Medulla oblongata (tissue), 1 donor: ENCODE measurements at regions not wholly inside any gene's neighbourhood (a gene's known extent, or its start where the extent isn't known, plus 50 kb on each side); places are given as distances from the start of the nearest gene placed in this dataset.
"Not testable (repeated sequence)": the region's sequence is repeated elsewhere in the genome, so short reads cannot be mapped to it uniquely, and the experiment has no call there.

Experiments used
- DNase-seq: peaks from one replicate; pipeline ENCODE4 v3.0.0-alpha.2; 2015; ENCODE audit errors: extremely low spot score

DNA sequence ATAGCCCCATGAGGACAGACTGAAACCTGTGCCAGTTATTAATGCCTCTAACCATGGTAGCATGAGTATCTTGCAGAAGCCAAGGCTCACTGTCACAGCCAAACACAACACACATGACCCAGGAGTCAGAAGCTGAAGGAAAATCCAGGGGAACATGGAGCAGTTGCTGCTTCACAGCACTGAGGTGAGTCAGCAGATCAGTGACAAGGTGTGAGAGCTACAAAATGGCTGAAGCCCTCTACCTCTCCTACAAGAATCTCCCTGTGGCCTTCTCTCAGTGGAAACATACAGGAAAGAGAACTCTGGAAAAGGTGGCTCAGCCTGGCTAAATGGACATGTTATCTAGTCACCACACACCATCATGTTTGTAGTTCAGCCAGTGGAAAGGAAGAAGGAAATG lies 93.5 kb downstream of the NAB1 start:
- DNase-seq = no peak

DNA sequence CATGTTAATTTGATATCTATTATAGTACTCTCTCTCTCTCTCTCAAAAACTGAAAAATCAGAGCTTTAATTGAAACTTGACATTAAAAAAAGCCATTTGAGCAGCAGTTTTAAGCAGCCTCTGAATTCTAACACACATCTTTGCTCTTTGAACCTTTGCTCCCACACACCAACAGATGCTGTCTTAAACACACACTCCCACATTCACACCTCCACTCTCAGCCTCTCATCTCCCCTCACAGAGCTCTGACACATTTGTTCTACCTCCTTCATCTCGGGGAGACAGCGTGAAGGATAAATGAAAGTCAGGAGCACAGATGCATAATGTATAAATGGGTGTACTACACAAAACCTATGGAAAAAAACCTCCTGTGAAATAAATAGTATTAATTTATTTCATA lies 95.2 kb downstream of the NAB1 start:
- DNase-seq = no peak

DNA sequence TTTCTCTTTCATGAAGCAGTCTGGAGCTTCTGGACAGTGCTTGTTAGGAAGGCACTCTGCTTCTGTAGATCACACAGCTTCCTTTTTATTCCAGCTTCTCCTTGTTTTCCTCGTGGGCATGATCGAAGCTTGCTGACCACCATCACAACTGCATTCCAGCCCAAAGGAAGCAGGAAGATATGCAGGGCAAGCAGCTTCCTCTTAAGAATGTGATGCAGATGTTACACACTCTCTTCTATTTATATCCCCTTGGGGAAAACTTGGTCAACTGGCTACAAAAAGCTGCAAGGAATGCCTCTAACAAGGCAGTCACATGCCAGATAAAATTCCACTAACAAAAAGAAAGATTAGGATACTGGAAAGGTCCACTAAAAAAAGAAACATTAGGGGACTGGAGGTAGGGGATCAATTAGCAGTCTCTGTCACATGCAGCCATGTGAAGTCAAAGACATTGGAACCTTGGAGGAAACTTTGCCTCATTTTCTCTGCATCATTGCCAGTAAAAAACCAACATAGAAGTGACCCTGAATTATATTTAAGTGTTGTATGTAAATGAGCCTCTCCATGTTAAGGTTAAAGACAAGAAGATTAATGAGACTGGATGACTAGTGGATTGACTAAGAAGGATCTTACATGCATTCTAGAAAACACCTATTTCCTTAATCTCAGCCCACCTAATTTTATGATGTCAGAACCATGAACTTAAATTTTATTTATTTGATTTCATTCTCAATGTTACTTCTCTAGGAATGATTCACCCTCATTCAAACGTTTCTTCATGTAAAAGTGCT lies 98.3 kb downstream of the NAB1 start:
- no peak for DNase-seq

DNA sequence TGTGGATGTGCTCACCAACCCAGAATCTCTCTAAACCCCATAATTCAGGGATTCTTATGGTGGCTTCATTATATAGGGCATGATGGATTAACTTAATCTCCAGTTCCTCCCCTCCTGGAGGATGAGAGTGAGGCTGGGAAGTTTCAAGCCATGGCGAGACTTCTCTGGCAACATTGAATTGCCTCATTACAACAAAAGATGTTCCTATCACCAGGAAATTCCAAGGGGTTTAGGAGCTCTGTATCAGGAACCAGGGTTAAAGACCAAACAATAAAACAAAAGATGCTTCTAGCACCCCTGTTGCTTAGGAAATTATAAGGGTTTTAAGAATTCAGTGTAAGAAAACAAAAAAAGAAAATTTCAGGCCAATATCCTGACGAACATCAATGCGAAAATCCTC lies 100.1 kb downstream of the NAB1 start:
- DNase-seq = no peak

DNA sequence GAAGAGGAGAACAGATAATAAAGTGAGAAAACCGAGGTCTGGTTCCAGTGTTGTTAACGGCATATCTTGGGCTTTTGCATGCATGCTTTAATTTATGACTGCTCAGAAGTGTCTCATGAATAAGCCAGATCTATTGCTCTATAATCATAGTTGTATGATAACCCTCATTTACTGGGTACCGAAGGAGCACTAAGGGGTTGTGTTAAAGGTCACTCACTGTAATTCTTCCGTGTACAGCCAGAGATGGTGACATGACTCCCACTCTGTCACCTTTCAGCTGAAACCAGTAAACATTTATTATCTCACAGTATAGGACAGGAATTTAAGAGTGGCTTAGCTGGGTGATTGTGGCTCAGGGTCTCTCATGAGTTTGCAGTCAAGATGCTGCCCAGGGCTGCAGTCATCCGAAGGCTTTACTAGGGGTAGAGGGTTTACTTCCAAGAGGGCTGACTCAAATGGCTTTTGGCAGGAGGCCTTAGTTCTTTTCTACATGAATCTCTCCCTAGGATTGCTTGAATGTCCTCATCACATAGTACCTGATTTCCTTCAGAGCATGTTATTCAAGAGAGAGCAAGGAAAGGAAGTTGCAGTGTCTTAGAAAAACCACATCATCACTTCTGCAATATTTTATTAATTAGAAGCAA lies 107.0 kb downstream of the NAB1 start:
- DNase-seq = no peak

DNA sequence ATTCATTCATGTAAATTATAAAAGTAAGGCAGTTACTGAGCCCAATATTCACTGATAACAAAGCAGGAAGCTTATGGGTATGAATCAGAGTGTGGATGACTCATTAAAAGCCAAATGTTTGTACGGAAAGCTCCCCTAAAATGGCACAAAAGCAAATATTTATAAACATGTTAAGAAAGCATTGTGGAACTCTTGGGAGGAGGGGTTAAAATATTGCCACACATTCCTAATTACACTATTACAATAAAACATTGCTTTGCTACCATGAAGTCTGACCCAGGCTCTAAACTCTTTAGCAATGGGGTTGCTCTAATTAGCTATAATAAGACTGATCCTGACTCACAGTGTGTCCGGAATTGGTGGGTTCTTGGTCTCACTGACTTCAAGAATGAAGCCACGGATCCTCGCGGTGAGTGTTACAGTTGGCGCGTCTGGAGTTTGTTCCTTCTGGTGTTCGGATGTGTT lies 110.9 kb downstream of the NAB1 start:
- no peak for DNase-seq

DNA sequence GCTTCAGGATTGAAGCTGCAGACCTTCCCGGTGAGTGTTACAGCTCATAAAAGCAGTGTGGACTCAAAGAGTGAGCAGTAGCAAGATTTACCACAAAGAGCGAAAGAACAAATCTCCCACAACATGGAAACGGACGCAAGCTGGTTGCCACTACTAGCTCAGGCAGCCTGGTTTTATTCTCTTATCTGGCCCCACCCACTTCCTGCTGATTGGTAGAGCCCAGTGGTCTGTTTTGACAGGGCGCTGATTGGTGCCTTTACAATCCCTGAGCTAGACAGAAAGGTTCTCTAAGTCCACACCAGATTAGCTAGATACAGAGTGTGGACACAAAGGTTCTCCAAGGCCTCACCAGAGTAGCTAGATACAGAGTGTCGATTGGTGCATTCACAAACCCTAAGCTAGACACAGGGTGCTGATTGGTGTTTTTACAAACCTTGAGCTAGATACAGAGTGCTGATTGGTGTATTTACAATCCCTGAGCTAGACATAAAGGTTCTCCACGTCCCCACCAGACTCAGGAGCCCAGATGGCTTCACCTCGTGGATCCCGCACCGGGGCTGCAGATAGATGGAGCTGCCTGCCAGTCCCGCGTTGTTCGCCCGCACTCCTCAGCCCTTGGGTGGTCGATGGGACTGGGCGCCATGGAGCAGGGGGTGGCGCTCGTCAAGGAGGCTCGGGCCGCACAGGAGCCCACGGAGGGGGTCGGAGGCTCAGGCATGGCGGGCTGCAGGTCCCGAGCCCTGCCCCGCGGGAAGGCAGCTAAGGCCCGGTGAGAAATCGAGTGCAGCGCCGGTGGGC lies 111.7 kb downstream of the NAB1 start:
- DNase-seq = not testable (repeated sequence)

DNA sequence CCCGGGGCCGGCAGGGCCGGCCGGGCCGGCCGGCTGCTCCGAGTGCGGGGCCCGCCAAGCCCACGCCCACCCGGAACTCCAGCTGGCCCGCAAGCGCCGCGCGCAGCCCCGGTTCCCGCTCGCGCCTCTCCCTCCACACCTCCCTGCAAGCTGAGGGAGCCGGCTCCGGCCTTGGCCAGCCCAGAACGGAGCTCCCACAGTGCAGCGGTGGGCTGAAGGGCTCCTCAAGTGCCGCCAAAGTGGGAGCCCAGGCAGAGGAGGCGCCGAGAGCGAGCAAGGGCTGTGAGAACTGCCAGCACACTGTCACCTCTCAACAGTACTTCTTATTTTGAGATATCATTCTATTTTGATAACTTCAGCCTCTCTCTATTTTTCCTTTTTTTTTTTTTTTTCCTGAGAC lies 112.3 kb downstream of the NAB1 start:
- not testable (repeated sequence) for DNase-seq

DNA sequence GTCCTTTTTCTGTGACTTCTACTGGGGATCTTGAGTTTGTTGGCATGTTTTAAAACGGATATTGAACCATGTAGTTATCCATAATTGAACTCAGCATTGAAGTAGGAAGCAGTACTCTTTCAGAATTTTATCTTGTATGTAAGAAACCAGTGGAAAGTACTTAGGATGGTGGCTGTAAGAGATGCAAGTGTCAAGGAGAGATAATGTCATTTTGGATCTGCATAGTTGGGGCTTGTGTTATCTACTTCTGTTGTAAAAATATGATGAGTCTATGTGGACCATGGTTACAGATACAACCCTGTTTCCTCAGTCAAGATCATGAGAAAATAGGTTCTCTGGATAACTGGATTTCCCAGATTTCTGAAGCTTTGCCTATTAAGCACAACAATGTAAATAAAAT lies 113.7 kb downstream of the NAB1 start:
- DNase-seq = no peak

DNA sequence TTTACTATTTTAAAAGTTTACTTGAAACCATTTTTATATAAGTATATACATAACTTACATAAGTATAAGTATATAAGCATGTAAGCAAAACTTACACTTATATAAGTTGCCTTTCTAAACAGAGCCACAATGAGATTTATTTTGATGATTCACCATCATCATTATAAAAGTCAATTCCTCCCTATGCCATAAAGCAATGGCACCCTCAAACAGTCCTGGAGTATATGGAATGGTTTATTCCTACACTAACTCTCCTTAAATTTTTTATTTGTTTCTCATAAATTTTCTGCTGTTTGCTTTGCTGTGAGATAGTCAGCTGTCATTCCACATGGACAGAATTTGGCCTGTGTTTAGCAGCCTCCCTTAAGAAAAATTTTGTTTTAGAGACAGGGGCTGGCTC lies 114.2 kb downstream of the NAB1 start:
- DNase-seq = no peak

DNA sequence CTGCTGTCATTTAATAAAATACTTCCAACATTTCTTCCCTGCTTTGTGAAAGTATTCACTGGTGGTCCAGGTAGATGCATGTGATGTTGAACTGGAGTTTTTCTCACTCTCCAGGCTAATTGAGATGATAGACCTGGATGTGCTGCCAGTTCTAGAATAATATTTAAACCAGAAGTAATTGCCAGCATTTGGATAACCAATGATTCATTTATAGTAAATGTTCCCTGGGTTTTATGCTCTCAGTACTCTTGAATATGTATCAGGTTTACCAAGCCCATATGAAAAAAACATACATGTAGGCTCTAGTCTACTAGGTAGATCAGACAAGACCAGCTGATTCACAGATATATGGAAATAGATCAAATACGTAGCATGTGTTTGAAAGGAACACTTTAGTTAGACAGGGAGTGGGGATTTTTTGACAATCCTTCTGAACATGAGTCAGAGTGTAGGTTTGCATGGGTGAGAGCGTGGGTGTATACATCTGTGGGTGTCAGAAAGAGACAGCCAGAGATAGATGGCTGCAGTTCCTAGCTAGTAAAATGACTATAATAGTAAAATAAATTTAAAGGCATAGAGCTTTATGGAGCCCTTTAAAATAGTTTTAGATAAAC lies 115.1 kb downstream of the NAB1 start:
- no peak for DNase-seq

DNA sequence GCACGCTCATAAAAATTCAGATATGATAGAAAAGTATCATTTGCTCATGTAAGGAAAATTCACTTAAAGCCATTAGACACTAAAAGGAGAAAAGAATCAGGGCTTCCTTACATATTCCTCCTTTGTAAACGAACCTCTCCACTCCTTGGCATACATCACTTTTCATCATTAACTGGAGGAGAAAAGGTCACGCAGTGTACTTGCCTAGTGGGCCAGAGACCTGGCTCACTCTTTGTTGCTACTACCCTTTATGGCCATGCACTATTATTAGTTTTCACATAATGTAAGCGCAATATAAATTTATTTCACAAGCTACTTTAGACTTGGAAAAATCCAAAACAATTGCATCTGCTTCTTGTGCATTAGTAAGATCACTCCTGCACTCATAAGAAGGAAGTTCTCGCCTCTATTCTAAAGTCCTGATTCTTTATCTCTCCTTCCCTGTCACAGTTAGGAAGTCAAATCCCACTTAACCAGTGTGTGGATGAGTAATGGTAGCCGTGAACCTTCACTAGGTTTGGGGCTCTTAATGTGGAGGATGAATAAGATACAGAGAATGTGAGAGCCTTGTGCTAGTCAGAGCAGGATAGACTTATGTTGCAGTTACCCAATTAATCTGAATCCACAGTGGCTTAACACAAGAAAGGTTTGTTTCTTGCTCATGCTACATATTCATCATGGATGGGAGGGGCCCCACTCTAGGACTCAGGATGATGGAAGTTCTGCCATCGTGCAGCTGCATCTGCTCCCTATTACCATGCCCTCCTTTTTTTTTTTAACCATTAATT lies 115.0 kb upstream of the GLS start:
- DNase-seq = no peak

DNA sequence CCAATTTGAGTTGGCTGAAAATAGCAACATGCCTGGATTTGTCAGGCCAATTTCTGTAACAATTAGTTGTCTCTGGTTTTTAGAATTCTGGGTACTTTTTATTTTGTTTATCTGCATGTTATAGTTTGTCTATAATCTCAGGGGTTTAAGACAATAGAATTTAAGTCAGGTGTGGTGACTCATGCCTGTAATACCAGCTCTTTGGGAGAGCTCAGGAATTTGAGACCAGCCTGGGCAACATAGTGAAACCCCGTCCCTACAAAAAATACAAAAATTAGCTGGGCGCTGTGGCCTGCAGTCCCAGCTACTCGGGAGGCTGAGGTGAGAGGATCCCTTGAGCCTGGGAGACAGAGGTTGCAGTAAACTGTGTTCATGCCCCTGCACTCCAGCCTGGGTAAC lies 114.4 kb upstream of the GLS start:
- DNase-seq = no peak

DNA sequence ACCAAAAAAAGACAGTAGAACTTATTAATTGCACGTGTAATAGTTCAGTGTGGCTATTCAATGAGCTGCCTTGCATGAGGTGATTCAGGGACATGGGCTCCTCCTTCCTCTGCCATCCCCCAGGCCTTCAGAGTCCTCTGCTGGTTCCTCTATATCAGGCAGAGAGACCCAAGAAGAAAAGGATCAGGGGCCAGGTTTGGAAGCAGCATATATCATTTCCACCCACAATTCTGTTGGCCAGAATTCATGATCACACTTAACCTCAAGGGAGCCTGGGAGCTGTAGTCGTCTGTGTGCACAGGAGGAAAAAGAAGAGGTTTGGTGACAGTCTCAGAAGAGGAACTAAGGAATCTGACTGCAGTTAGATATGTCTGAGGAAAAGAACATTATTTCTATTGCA lies 114.0 kb upstream of the GLS start:
- DNase-seq = no peak

DNA sequence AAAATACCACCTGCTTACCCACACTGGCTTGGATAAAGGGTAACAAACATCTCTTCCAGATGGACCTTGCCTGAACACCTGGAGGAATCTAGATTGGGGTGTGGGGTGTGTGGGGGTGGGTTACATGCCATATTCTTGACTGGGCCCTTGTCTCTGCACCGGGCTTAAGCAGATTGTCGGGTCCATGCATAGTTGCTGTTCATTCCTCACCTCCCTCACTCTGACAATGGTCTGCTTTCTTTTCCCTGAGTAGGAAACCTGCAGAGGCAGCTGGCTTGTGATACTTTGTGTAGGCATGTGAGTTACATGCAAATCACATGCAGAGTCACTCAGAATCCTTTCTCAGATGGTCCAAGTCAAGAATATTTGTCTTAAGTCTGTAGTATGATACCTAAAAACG lies 112.8 kb upstream of the GLS start:
- DNase-seq = no peak

DNA sequence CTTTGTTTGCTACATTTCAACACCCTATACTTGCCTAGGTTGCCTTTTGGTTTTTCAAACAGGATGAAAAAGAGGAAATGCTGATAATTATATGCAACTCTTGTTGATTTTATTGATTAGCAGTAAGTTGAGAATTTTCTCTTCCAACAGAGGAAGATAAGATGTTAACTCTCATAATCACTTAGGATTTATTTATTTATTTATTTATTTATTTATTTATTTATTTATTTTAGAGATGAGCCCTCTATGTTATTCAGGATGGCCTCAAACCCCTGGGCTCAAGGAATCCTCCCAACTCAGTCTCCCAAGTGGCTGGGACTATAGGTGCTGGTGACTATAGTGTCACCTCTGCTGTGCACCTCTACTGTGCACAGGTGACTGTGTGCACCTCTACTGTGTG lies 111.4 kb upstream of the GLS start:
- DNase-seq = no peak

DNA sequence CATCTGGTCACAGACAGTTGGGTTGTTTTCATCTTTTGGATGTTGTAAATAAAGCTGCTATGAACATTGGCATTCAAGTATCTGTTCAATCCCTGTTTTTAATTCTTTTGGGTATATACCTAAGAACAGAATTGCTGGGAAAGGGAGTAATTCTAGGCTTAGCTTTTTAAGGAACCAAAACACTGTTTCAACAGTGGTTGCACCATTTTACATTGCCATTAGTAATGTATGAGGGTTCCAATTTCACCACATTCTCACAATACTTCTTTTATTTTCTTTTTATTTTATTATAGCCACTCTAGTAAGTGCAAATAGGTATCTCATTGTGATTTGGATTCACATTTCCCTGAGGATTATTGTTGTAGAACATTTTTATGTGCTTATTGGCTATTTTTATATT lies 108.9 kb upstream of the GLS start:
- no peak for DNase-seq

DNA sequence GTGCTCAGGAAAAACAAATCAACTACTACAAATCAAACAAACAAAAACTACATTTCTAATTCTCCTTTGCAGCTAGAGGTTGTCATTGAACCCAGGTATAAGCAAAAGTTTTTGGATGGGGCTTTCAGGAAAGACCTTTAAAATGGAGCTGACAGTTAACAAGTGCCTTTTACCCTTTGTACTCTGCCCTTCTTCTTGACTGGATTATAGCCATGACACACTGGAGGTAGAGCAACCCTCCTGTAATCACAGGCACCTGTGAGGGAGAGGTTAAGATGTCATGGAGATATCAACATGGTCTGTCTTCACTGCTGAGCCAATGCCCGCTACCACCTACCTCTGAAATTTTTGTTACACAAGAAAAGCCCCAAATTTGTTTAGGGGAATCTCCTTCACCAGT lies 100.0 kb upstream of the GLS start:
- no peak for DNase-seq

DNA sequence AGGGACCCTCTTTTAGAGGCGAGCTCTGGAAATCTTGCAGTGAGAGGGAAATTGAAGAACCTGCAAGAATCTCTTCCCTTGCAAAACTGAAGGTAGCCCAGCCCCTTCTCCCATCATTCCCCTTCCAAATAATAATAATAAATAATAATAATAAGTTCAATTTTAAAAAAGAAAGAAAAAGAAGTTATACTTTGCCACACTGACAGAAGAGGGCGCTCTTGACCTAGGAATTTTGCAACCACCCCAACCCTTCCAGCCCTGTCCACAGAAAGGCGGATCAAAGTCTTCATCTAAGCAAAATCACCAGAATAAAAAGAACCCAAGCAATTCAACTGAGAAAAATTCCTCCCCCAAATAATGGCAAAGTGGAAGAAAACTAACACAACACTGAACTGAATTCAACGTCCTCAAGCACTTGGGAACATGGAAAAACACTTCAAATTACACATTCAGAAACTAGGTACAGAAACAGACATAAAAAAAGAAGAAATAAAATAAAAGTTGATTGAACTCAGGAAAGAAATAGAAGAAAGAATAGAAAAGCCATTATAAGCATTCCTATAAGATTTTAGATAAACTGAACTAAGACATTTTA lies 98.9 kb upstream of the GLS start:
- peak; percentile 59 for DNase-seq

DNA sequence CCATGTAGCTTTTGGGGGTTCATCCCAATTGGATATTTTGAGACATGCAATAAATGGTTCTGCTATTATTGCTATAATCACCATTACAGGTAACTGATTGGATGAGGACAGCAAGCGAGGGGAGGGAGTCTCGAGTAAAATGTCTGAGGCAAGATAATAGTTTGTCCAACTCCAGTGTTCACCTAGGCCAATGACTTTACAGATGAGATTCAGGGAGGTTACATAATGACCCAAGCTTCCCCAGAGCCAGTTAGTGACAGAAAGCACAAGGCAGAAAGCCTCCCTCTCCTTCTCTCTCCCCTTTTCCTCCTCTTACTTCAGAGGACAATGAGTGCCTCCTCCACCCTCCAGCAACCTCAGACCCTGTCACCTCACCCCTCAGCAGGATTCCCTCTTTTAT lies 98.4 kb upstream of the GLS start:
- no peak for DNase-seq
